ENCODE measurements at regions not wholly inside any gene's neighbourhood (a gene's known extent, or its start where the extent isn't known, plus 50 kb on each side); places are given as distances from the start of the nearest gene placed in this dataset.

GRCh38 chr9:90059436-90059835 is 454.6 kb downstream of the GADD45G start (continued):
- TF ChIP-seq RBBP5 (IDR thresholded peaks at IDR 0.05; ENCODE audit: borderline replicate concordance, low read depth, low read length) (no peak), TBP (IDR thresholded peaks at IDR 0.05; ENCODE audit: low read depth, low read length) (no peak), CTCF (IDR thresholded peaks at IDR 0.05; ENCODE audit: control extremely low read depth in 1 of 3, insufficient read depth in 1 of 3, low read depth in 1 of 3, low read length in 3 of 3) (no peak)

Measured in H1 (cell line).